Mammary epithelial cell (primary cell): ENCODE measurements at regions not wholly inside any gene's neighbourhood (a gene's known extent, or its start where the extent isn't known, plus 50 kb on each side); places are given as distances from the start of the nearest gene placed in this dataset.

Experiments
- EZH2 ChIP-seq: IDR thresholded peaks from 2 replicates; pipeline ENCODE4 v1.6.1; 2012; ENCODE audit warnings: low read length, inconsistent platforms, borderline replicate concordance
- TF ChIP-seq, protein P1 (sequence below), 2 donors: IDR thresholded peaks in 1 of 2; conservative IDR thresholded peaks in 1 of 2; 2 replicates each; pipeline ENCODE4 v1.5.1; 2011 to 2012; ENCODE audit warnings: inconsistent platforms in 2 of 2, low read length in 2 of 2, mild to moderate bottlenecking in 2 of 2, control low read depth in 1 of 2, low read depth in 1 of 2; ENCODE audit not compliant: insufficient read depth in 1 of 2; ENCODE audit errors: extremely low read depth in 1 of 2

DNA sequence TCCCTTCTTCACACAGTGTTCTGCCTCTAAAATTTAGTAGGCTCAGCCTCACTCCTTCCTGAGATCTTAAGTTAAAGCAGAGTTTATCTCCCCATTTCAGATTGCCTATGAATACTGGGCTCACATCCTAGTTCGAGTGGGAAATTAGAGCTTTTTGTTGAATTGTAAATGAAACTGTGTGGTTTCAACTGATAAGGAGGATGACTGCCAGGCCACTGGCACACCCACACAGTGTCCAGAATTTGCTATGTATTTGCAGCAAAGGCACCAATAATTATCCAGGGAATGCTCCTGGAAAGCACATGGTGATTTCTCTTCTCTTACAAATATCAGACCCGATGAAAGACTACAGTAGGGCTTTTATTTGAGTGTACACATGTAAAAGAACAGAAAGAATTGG is 308.1 kb upstream of the COL8A1 start:
- TF ChIP-seq, protein P1, sequence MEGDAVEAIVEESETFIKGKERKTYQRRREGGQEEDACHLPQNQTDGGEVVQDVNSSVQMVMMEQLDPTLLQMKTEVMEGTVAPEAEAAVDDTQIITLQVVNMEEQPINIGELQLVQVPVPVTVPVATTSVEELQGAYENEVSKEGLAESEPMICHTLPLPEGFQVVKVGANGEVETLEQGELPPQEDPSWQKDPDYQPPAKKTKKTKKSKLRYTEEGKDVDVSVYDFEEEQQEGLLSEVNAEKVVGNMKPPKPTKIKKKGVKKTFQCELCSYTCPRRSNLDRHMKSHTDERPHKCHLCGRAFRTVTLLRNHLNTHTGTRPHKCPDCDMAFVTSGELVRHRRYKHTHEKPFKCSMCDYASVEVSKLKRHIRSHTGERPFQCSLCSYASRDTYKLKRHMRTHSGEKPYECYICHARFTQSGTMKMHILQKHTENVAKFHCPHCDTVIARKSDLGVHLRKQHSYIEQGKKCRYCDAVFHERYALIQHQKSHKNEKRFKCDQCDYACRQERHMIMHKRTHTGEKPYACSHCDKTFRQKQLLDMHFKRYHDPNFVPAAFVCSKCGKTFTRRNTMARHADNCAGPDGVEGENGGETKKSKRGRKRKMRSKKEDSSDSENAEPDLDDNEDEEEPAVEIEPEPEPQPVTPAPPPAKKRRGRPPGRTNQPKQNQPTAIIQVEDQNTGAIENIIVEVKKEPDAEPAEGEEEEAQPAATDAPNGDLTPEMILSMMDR (conservative IDR thresholded peaks at IDR 0.05 in 1 of 2, IDR thresholded peaks at IDR 0.05 in 1 of 2; ENCODE audit: extremely low read depth in 1 of 2, insufficient read depth in 1 of 2, low read depth in 1 of 2, low read length in 2 of 2): no peak
- TF ChIP-seq EZH2: no peak
